GM12874 (cell line): ENCODE measurements at regions not wholly inside any gene's neighbourhood (a gene's known extent, or its start where the extent isn't known, plus 50 kb on each side); places are given as distances from the start of the nearest gene placed in this dataset.

Experiments
- CTCF ChIP-seq: IDR thresholded peaks from 2 replicates; pipeline ENCODE4 v1.5.1; 2011; ENCODE audit warnings: low read depth, mild to moderate bottlenecking, control low read depth, low read length, moderate library complexity; ENCODE audit not compliant: insufficient read depth

- no peak for TF ChIP-seq CTCF
These were observed 247.2 kb upstream of the CSF3R start for GRCh38 chr1:36729716-36730510.

GRCh38 chr1:36729289-36729688 is 246.6 kb upstream of the CSF3R start:
- no peak for TF ChIP-seq CTCF

- no peak for TF ChIP-seq CTCF
These were observed 246.1 kb upstream of the CSF3R start for GRCh38 chr1:36728846-36729245.

GRCh38 chr1:36728051-36728450 is 245.3 kb upstream of the CSF3R start:
- TF ChIP-seq CTCF, result no peak

GRCh38 chr1:36725151-36725550 is 242.4 kb upstream of the CSF3R start:
- TF ChIP-seq CTCF, result no peak

GRCh38 chr1:36723813-36724212 is 241.1 kb upstream of the CSF3R start:
- no peak for TF ChIP-seq CTCF

GRCh38 chr1:36722871-36723270 is 240.2 kb upstream of the CSF3R start:
- no peak for TF ChIP-seq CTCF
